C4-2B (cell line): ENCODE measurements at regions not wholly inside any gene's neighbourhood (a gene's known extent, or its start where the extent isn't known, plus 50 kb on each side); places are given as distances from the start of the nearest gene placed in this dataset.

Experiments
- H3K27ac ChIP-seq: fragments of 450-650 bp; 2 replicates; pipeline ENCODE4 v1.5.1; 2017
- ZFX ChIP-seq: fragments of 450-650 bp; IDR thresholded peaks from 2 replicates; pipeline ENCODE4 v1.6.1; 2017
- TF ChIP-seq, protein P1 (sequence below): fragments of 450-650 bp; conservative IDR thresholded peaks from 2 replicates; pipeline ENCODE4 v1.5.1; 2017; ENCODE audit warnings: mild to moderate bottlenecking

DNA sequence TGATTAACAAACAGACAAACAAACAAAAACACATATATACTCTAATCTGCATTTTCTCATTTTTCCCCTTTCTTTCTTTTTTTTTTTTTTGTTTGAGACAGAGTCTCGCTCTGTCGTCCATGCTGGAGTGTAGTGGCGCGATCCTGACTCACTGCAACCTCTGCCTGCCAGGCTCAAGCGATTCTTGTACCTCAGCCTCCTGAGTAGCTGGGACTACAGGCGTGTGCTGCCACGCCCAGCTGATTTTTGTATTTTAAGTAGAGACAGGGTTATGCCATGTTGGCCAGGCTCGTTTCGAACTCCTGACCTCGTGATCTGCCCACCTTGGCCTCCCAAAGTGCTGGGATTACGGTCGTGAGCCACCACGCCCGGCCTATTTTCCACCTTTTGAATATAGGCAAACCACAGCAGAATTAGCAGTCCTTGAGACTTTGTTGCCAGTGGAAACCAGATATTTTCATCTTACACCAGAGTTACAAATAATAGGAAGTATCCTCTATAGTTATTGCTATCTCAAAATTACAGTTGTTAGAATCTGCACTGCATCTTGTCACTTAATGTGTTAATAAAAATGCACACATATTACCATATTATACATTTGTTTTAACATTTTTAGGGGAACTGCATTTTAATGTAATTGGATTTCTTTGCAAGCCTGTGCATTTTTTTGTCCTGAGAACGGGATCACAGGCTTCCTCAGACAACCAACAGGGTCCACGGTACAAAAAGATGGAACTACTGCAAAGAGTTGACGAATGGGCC lies 208.2 kb upstream of the ZNF217 start:
- no peak overlapping the region for H3K27ac ChIP-seq
- TF ChIP-seq, protein P1, sequence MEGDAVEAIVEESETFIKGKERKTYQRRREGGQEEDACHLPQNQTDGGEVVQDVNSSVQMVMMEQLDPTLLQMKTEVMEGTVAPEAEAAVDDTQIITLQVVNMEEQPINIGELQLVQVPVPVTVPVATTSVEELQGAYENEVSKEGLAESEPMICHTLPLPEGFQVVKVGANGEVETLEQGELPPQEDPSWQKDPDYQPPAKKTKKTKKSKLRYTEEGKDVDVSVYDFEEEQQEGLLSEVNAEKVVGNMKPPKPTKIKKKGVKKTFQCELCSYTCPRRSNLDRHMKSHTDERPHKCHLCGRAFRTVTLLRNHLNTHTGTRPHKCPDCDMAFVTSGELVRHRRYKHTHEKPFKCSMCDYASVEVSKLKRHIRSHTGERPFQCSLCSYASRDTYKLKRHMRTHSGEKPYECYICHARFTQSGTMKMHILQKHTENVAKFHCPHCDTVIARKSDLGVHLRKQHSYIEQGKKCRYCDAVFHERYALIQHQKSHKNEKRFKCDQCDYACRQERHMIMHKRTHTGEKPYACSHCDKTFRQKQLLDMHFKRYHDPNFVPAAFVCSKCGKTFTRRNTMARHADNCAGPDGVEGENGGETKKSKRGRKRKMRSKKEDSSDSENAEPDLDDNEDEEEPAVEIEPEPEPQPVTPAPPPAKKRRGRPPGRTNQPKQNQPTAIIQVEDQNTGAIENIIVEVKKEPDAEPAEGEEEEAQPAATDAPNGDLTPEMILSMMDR: no peak
- TF ChIP-seq ZFX: no peak

DNA sequence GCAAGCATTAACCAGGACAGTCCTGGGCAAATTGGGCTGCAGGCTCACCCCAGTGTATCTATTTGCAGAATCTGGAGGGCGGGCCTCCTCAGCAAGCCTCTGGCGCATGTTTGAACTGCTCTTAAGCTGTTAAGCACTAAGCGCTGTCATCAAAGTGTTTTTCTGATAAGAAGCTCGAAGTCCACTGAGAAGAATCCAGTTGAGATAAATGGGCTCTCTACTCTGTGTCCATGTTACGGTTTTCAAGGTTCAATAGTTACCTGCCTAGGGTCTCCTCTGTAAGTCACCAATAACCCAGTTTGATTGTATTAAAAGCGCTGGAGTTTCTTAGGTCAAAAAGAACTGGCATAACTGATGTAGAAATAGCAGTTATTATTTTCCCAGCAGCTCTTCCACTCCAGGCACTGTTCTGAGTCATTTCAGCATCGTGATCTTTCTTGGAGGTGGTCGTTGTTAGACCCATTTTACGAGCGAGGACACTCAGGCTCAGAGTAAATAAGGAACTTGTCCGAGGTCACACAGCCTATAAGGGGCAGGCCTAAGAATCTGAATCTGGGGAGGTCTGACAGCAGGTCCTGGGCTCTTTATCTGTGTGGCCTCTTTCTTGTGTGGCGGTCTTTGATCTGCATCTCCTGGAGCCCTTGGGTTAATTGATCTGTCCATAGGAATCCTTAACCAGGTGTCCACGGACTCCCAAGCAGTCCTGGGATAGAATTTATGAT lies 207.4 kb upstream of the ZNF217 start:
- TF ChIP-seq, protein P1: no peak
- H3K27ac ChIP-seq: no peak overlapping the region

DNA sequence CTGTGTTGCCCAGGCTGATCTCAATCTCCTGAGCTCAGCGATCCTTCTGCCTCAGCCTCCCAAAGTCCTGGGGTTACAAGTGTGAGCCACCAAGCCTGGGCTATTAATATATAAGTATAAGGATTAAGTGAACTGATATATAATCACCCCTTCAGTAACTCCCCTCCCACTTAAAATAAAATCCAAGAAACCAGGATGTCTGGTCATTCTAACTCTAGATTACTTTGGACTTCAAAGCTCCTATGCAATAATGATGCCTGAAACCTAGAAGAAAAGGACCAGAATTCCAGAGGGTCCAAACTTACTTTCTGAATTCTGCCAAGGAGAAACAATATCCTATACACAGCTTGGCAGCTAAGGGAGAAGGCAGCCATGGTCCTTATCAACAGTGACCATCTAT lies 206.8 kb upstream of the ZNF217 start:
- TF ChIP-seq ZFX: no peak
- TF ChIP-seq, protein P1: no peak
- H3K27ac ChIP-seq: no peak overlapping the region

DNA sequence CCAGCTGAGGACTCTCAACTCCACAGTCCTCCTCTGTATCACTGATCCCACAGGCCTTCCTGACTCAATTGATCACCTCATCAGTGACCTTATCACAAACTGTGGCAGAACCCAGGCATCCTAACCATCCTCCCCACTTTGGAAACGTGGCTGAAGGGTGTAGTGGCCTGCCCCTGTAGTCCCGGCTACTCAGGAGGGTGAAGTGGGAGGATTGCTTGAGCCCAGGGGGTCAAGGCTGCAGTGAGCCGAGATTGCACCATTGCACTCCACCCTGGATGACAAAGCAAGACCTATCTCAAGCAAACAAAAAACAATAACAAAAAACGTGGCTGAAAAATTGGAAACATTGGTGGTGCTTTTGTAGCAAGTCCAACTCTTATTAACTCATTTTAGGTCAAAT lies 203.4 kb upstream of the ZNF217 start:
- no peak for TF ChIP-seq ZFX
- TF ChIP-seq, protein P1: no peak

DNA sequence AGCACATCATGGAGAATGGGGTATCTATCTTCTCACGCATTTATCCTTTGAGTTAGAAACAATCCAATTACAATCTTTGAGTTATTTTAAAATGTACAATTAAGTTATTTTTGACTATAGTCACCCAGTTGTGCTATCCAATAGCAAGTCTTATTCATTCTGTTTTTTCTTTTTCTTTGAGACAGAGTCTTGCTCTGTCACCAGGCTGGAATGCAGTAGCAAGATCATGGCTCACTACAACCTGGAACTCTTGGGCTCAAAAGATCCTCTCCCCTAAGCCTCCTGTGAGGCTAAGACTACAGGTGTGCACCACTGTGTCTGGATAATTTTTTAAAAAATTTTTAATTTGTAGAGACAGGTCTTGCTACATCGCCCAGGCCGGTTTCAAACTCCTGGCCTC lies 201.5 kb upstream of the ZNF217 start:
- no peak overlapping the region for H3K27ac ChIP-seq
- TF ChIP-seq, protein P1: no peak
- no peak for TF ChIP-seq ZFX

More for the DNA sequence above, 203.4 kb upstream of the ZNF217 start:
- no peak overlapping the region for H3K27ac ChIP-seq

DNA sequence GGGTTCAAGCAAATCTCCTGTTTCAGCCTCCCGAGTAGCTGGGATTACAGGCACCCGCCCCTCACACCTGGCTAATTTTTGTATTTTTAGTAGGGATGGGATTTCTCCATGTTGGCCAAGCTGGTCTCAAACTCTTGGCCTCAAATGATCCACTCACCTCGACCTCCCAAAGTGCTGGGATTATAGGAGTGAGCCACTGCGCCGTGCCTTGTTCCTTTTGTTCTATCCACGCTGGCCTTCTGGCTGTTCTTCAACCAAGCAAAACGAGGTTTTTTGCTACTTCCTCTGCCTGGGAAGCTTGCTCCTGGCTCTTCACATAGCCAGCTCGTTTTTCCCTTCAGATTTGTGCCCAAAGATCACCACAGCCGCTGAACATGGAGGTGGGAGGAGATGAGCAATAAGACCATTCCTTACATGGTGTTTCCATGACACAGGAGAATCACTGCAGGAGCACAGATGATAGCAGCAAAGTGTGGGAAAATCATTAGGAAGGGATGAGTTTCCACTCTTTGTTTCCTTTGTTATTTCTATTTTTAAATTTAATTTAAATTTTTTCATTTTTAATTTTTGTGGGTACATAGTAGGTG lies 201.0 kb upstream of the ZNF217 start:
- TF ChIP-seq, protein P1: no peak
- no peak for TF ChIP-seq ZFX
- H3K27ac ChIP-seq: no peak overlapping the region

DNA sequence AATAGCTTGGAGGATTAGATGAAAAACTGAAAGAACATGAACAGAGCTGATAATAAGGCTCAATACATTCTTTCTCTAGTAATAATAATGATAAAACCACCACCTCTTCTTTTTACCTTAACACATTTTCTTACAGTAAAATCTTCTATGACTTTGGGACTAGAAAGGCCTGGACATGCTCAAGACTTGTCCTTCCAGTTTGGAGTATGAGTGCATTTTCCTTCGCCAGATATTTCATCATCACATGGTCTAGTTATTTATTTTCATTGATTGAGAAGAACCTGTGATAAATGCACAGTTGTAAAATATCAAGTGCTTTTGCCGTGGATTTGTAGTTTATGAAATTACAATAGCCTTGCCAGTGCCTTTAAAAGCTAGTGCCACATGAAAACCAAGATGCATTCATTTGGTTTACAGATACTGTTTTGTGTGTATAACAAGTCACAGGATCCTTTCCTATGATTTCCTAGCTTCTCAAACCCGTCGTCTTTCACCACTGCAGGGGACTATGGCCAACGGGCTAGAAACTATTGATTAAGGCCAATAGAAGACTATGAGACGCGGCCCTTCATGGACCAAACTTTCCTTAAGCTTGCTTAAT lies 200.2 kb upstream of the ZNF217 start:
- TF ChIP-seq, protein P1: no peak
- TF ChIP-seq ZFX: no peak
- no peak overlapping the region for H3K27ac ChIP-seq
